Astrocyte of the spinal cord (primary cell): ENCODE measurements at regions not wholly inside any gene's neighbourhood (a gene's known extent, or its start where the extent isn't known, plus 50 kb on each side); places are given as distances from the start of the nearest gene placed in this dataset.
"Not testable (repeated sequence)": the region's sequence is repeated elsewhere in the genome, so short reads cannot be mapped to it uniquely, and the experiment has no call there.

Source experiments
- DNase-seq: peaks from one replicate; pipeline ENCODE4 v3.0.0; 2011; ENCODE audit warnings: low read depth, low spot score
- H3K4me3 ChIP-seq: 2 replicates; pipeline ENCODE4 v1.5.1; 2011; ENCODE audit warnings: low read depth, mild to moderate bottlenecking, low read length, moderate library complexity
- CTCF ChIP-seq: IDR thresholded peaks from 2 replicates; pipeline ENCODE4 v1.5.1; 2012; ENCODE audit warnings: low read depth, mild to moderate bottlenecking, low read length, inconsistent platforms
- in situ Hi-C: cut with HindIII; loops from 2 replicates; pipeline ENCODE4 v1.10.0; 2017; ENCODE audit warnings: low sequenced_read_pairs

GRCh38 chr10:29730458-29730857, 95.7 kb upstream of the SVIL start:
- no peak for TF ChIP-seq CTCF
- DNase-seq = no peak
- in situ Hi-C loops = no loop called here
- no peak overlapping the region for H3K4me3 ChIP-seq

- no peak for TF ChIP-seq CTCF
- in situ Hi-C loops = no loop called here
- no peak for DNase-seq
- H3K4me3 ChIP-seq = no peak overlapping the region
Observed at GRCh38 chr10:29728541-29729049, 93.8 kb upstream of the SVIL start.

- H3K4me3 ChIP-seq, in situ Hi-C loops, DNase-seq: not testable (repeated sequence)
Observed at GRCh38 chr10:29725927-29726326, 91.2 kb upstream of the SVIL start.

DNA sequence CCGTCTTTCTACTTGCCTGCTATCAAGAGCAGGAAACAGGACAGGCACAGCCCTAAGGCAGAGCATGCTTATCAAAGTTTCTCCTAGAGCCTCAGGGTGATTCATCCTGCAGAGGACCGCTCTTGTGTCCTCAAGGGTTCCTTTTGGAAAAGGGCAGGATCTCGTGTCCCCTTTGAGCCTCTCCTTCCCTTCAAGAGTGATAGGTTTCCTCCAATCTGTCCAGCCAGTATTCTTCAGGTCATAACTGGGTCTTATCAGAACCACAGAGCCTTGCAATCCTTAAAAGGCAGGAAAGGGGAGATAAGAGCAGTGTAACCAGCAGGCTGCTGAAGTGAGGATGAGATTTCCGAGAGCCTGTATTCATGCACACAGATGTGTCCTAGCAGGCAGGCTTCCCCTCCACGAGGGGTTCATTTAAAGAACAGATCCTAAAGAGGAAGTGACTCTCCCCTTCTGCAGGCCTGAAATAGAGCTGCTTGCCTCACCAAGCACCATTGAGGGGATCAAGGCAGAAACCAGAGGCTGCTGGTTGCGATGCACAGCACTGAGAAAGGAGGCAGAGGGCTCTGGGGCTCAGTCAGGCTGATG, 90.5 kb upstream of the SVIL start:
- no peak overlapping the region for H3K4me3 ChIP-seq
- DNase-seq = no peak
- in situ Hi-C loops = no loop called here
- TF ChIP-seq CTCF = no peak

DNA sequence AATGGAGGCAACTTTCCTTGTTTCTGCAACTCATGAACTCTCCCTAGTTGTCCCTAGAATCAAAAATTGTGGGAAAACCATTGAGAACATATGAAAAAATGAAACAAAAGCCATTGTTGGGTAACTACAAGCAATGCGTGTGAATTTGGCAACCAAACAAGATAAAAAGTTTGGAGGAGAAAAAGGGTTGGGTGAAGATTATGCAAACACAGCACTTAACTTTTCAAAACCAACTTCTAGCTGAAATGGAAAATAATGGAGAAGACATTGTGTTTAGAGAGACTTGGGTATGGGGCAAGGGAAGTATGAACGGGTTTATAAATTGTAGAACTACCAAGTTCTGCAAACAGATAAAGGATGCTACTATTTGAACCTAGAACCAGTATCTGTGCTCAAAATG, 89.0 kb upstream of the SVIL start:
- DNase-seq = no peak
- no peak overlapping the region for H3K4me3 ChIP-seq
- no peak for TF ChIP-seq CTCF
- in situ Hi-C loops = no loop called here

DNA sequence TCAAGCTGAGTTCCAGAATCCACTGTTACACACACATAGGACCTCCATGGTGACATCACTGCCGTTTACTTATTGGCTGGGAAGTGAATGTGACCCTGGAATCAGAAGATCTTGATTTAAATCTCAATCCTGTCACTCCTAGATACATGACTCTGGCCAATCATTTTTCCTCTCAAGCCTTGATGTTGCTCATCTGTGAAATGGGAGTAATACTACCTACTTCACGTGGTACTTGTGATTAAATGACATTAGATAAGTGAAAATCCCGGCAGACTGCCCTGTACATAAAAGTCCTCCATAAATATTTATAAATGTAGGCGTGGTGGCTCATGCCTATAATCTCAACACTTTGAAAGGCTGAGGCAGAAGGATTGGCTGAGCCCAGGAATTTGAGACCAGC, 88.0 kb upstream of the SVIL start:
- in situ Hi-C loops = no loop called here
- TF ChIP-seq CTCF = no peak
- H3K4me3 ChIP-seq = no peak overlapping the region
- no peak for DNase-seq

GRCh38 chr10:29720149-29720548, 85.4 kb upstream of the SVIL start:
- no peak for DNase-seq
- H3K4me3 ChIP-seq = no peak overlapping the region
- in situ Hi-C loops = no loop called here
- no peak for TF ChIP-seq CTCF
